ENCODE measurements at regions not wholly inside any gene's neighbourhood (a gene's known extent, or its start where the extent isn't known, plus 50 kb on each side); places are given as distances from the start of the nearest gene placed in this dataset.

DNA sequence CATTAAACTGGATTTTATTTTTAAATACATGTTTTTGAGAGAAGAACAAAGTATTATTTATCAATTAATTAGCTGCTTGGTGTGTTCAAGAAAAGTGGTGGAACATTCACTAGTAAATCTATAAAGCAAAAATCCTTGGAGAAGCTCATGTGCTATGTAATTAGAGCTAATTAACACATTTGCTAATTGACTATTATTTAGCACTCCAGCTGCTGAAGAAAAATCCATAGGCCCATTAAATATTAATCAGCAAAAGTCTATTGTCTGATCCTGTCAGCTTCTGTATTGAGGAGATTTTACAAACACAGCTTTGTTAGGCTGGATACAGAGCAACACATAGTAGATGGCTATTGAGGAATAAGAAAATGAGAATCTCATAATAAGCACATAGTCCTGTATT lies 336.1 kb downstream of the RBM43 start:
- TF ChIP-seq CTCF (IDR thresholded peaks at IDR 0.05; ENCODE audit: insufficient read depth, low read depth, low read length) (no peak), EZH2 (IDR thresholded peaks at IDR 0.05; ENCODE audit: insufficient read depth, low read length) (no peak)

All from astrocyte (in vitro differentiated cells and primary cell).